ENCODE measurements at regions not wholly inside any gene's neighbourhood (a gene's known extent, or its start where the extent isn't known, plus 50 kb on each side); places are given as distances from the start of the nearest gene placed in this dataset.
A peak's percentile ranks its signal among the peaks of the same experiment; 100 is the strongest.

DNA sequence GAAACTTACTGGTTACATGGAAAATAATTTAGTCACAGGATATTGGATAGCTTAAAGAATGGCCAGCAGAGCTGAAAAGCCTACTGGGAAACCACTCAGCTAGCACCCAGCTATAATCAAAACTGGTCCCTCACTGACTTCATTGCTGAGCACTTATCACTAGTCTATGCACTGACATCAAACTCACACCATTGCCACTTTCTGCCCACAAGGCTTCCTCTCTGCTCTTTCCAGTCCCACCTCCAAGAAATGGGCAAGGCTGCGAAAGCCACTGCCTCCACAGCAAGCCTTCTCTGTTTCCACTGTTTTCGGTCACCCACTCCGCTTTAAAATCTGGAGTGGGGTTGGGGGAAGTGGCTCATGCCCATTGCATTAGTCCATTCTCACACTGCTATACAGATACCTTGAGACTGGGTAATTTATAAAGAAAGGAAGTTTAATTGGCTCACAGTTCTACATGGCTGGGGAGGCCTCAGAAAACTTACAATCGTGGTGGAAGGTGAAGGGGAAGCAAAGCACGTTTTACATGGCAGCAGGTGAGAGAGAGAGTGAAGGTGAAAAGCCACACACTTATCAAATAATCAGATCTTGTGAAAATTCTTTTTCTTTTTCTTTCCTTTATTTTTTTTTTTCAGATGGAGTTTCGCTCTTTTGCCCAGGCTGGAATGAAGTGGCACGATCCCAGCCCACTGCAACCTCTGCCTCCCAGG lies 77.0 kb upstream of the CERS6 start:
- H3K27me3 ChIP-seq (ENCODE audit: low read depth): no peaks in the 10 kb centered on the region
- H3K4me3 ChIP-seq: no peak overlapping the region
- TF ChIP-seq, protein P1, sequence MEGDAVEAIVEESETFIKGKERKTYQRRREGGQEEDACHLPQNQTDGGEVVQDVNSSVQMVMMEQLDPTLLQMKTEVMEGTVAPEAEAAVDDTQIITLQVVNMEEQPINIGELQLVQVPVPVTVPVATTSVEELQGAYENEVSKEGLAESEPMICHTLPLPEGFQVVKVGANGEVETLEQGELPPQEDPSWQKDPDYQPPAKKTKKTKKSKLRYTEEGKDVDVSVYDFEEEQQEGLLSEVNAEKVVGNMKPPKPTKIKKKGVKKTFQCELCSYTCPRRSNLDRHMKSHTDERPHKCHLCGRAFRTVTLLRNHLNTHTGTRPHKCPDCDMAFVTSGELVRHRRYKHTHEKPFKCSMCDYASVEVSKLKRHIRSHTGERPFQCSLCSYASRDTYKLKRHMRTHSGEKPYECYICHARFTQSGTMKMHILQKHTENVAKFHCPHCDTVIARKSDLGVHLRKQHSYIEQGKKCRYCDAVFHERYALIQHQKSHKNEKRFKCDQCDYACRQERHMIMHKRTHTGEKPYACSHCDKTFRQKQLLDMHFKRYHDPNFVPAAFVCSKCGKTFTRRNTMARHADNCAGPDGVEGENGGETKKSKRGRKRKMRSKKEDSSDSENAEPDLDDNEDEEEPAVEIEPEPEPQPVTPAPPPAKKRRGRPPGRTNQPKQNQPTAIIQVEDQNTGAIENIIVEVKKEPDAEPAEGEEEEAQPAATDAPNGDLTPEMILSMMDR (IDR thresholded peaks at IDR 0.05): no peak
- peak in 1 of 2 donors; percentile 33 for ATAC-seq
- no peak for DNase-seq
- no peaks in the 10 kb centered on the region for H3K4me1 ChIP-seq
- intact Hi-C loops (cut with DNase I): no loop called here
- no peaks in the 10 kb centered on the region for H3K36me3 ChIP-seq
- no peak overlapping the region for H3K27ac ChIP-seq
- H3K9me3 ChIP-seq: peaks cover 5% of the 10 kb centered on the region

DNA sequence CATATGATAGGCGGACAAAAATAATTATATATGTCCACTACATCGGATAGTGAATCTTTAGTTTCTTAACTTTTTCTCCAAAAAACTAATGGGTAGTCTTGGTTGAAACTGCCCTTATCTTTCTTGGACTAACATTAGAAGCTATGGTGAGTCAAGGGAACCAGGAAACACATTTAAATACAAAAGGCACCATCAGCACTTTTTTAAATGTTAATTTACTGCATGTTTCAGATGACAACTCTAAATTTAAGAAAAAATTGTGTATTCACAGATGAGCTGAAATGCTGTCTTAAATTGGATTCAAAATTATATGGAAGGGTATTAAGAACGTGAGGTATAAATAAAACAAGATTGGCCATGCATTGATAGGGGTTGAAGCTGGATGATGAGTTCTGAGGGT lies 75.6 kb upstream of the CERS6 start:
- intact Hi-C loops (cut with DNase I): no loop called here
- Histone ChIP-seq H3K27ac (no peak overlapping the region), H3K4me1 (no peaks in the 10 kb centered on the region), H3K27me3 (ENCODE audit: low read depth) (no peaks in the 10 kb centered on the region), H3K36me3 (no peaks in the 10 kb centered on the region), H3K9me3 (peaks cover 5% of the 10 kb centered on the region), H3K4me3 (no peak overlapping the region)
- DNase-seq: no peak
- TF ChIP-seq, protein P1 (IDR thresholded peaks at IDR 0.05): no peak
- no peak for ATAC-seq

DNA sequence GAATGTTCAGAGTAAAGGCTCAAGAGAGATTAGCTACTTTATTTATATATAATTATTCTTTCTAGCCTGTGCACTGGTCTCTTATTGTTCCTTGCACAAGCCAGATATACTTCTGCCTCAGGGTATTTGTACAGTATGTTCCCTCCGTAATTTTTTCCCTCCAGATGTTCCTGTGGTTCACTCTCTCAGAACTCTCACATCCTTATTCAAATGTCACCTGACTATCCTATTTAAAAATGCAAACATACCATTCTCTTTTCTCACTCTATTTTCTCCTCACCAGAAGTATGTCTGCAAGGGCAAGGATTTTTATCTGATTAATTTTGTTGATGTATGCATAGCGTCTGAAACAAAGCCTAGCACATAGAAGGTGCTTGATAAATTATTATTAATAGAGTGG lies 64.0 kb upstream of the CERS6 start:
- intact Hi-C loops (cut with DNase I): no loop called here
- DNase-seq (no peak), ATAC-seq (no peak)
- Histone ChIP-seq H3K27me3 (ENCODE audit: low read depth) (no peaks in the 10 kb centered on the region), H3K9me3 (no peaks in the 10 kb centered on the region), H3K4me1 (no peaks in the 10 kb centered on the region), H3K4me3 (no peak overlapping the region), H3K36me3 (no peaks in the 10 kb centered on the region), H3K27ac (no peak overlapping the region)
- TF ChIP-seq, protein P1 (IDR thresholded peaks at IDR 0.05): no peak

DNA sequence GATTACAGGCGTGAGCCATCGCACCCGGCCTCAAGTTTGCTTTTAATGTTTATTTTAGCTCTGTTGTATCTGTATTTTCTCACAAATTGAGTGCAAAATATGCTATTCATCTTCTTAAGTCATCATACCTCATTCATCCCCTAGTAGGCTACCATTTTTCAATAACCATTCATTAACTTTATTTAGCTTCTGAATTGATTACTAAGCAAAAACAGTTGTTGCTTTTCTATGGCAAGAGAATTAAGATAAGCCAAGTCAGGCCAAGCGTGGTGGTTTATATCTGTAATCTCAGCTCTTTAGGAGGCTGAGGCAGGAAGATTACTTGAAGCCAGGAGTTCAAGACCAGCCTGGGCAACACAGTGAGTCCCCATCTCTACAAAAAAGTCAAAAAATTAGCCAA lies 63.3 kb upstream of the CERS6 start:
- Histone ChIP-seq H3K27me3 (ENCODE audit: low read depth) (no peaks in the 10 kb centered on the region), H3K27ac (no peak overlapping the region), H3K4me1 (no peaks in the 10 kb centered on the region), H3K9me3 (no peaks in the 10 kb centered on the region), H3K36me3 (no peaks in the 10 kb centered on the region), H3K4me3 (no peak overlapping the region)
- TF ChIP-seq, protein P1 (IDR thresholded peaks at IDR 0.05): no peak
- intact Hi-C loops (cut with DNase I): no loop called here
- ATAC-seq: no peak
- no peak for DNase-seq

DNA sequence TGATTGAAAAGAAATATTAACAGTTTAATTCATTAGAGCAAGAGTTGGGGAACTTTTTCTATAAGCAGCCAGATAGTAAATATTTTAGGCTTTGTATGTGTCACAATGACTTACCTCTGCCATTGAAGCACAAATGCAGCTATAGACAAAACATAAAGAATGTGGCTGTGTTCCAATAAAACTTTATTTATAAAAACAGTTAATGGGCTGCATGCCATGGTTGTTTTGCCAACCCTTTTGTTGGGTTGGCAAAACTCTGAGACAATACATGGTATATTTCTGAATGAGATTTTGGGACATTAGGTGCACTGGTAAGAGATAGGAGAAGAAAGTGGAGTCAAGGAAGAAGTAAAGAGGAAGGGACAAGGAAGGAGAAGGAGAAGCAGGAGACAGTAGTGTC lies 61.8 kb upstream of the CERS6 start:
- intact Hi-C loops (cut with DNase I): no loop called here
- H3K9me3 ChIP-seq: no peaks in the 10 kb centered on the region
- no peak for ATAC-seq

More for the DNA sequence above, 61.8 kb upstream of the CERS6 start:
- no peaks in the 10 kb centered on the region for H3K27me3 ChIP-seq (ENCODE audit: low read depth)
- DNase-seq: no peak
- no peak overlapping the region for H3K4me3 ChIP-seq
- TF ChIP-seq, protein P1 (IDR thresholded peaks at IDR 0.05): no peak
- no peaks in the 10 kb centered on the region for H3K36me3 ChIP-seq
- no peak overlapping the region for H3K27ac ChIP-seq
- no peaks in the 10 kb centered on the region for H3K4me1 ChIP-seq
